Activated CD4-positive, alpha-beta T cell treated with anti-CD3 and anti-CD28 coated beads, Interleukin-2, amount 50 U/mL, for 1 hour (primary cell): ENCODE measurements at regions not wholly inside any gene's neighbourhood (a gene's known extent, or its start where the extent isn't known, plus 50 kb on each side); places are given as distances from the start of the nearest gene placed in this dataset.

Source experiments
- DNase-seq: peaks from one replicate; pipeline ENCODE4 v3.0.0-alpha.2; 2020

DNA sequence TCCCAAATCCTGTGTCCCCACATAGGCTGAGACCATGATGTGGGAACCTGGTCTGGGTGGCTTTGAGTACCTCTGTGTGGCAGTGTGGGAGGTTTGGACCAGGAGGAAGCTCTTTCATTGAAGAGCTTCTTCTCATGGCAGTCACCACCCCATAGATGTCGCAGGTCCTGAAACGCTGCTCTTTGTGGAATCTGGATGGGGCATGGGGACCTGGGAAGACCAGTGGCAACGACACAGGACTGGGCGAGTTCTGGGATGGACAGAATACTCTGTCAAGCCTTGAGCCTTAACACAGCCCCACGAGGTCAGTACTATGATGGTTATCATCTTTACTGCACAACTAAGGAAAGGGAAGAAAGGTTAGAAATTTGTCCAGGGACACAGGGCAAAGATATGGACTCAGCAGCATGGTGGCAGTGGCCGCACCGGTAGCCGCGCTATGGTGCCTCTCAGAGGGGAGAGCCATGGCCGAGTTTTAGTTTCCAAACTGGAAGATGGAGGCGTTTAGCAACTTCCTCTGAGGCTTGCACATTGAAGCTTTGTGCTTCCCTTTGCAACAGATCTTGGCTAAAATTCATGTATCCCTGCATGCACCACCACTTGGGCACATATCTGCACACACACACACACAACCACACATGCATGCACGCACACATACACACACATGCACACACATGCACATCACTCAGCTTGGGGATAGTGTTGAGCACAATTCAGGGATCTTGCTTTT, 117.7 kb upstream of the C1orf174 start:
- no peak for DNase-seq

DNA sequence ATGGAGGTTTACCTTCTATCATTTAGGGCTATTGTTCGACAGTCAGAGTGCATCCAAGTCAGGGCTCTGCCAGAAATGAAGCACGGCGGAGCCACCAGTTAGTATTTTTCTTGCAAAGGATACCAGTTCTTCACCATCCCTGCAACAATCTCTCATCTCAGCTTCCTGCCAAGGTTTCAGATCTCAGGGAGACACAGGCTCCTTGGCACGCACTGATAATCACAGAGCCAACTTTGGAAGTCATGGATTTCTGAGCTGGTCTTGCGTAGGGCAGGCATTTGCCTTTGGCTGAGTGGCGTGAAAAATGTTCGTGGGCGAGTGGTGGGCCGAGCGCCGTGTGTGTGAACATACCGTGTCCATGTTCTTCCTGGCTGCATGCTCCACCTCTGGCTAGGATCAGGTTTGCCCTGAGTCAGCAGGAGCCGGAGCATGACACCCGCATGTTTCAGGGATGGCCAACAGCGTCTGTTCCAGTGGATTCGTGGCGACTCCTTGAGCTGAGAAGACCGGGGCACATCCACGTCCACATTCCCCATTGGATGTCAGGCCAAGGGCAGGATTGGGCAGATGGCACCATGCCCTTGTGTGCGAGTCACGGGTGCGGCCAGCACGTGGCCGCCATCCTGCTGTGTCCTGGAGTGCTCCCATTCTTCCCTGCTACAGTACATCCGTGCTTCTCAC, 118.5 kb upstream of the C1orf174 start:
- no peak for DNase-seq

DNA sequence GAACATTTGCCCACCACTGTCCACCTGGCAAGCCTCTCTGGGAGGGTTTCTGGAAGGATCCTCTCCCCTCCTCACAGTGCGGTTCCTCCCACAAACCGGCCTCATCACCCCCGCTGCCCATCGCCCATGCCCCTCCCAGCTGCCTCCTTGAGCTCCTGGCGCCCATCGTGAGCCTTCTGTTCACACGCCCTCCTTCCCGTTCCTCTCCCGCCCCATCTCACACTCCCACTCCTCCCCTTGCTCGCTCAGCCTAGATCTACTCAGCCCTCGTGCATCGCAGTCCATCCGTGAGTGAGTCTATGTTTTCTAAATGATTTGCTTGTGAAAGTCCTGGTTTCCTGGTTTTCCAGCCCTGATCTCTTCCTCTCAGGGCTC, 119.1 kb upstream of the C1orf174 start:
- no peak for DNase-seq

DNA sequence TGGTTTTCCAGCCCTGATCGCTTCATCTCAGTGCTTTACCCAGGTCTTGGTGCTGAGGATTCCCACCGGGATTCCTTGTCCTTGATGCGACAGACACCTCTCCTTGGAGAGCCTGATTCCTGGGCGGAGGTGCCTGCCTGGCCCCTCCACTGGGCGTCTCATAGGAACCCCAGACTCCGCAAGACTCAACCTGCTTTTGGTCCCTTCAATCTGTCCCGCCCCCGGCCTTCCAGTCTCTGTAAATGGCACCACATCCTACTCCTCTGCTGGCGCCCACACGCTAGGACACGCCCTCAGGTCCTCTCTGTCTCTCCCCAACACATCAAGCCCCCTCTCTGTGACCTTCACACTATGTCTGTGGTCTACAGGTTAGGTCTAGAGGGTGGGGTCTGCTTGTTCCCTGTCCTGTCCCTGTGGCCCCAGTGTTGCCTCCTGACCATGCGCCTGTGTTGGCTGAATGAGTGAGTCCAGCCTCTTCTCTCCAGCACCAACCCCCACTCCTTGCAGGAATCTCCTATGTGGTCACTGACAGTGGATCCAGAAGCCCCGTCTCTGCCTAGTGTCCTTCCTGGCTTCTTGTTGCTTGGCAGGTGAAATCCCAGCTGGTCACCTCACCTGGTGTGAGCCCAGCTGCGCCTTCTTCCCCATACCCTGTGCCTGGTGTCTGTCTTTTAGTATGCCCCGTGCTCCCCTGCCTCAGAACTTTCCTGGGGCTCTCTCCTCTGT, 119.7 kb upstream of the C1orf174 start:
- no peak for DNase-seq

DNA sequence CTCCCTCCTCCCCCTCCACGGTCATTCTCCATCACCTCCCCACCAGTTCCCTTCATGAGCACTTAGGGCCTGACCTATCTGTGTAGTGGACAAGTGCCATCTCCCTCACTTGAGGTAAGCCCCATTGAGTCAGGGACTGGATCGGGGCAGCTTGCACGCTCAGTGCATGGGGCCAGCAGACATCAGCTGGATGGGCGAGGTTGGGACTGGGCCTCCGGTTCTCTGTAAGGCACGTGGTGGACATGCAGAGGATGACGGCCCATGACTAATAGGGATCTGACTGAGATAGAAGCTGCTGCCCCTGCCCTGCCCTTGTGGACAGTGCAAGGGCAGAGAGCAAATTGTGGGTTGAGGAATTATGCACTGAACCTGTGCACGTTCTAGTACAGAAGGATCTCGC, 120.4 kb upstream of the C1orf174 start:
- DNase-seq = no peak

DNA sequence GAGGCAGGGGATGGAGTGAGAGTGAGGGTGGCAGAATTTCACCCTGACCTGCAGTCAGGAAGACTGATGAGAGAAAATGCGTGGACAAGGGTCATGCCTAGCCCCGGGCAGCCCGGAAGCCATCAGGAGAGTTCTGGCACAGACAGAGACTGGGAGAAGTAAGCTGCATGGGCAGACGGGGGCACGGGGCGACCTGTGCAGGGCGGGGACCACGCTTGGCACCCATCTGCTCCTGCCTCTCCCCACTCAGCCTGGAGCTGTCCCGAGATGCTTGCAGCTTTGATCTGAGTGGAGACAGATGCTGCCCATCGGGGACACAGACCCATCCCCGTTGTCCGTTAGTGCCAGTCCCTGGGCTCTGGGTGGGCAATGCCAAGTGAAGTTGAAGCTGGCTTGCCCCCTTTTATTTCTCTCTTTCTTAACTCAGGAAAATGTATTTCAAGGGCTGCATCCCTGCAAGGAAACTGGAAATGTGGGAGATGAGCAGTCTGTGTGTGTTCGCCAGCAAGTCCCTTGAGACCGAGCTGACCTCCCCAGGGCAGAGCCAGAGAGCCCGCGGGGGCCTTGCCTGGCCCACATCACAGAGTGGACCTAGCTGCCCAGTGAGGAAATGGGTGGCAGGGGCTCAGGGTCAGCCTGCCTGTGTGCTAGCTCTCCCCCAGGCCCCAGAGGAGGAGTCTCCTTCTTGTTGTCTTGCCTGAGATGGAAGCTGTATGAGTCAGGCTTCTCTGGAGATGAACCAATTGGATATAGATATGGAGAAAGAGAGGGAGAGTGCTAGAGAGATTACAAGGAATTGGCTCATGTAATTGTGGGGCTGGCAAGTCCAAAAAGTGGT, 121.3 kb upstream of the C1orf174 start:
- DNase-seq = no peak

DNA sequence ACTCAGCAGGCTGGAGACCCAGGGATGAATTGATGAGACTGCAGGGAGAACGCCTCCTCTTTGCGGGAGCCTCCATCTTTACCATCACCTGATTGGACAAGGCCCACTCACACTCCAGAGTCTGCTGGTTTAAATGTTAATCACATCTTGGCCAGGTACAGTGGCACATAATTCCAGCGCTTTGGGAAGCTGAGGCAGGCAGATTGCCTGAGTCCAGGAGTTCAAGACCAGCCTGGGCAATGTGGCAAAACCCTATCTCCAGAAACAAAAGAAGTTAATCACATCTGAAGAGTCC, 121.8 kb upstream of the C1orf174 start:
- no peak for DNase-seq

DNA sequence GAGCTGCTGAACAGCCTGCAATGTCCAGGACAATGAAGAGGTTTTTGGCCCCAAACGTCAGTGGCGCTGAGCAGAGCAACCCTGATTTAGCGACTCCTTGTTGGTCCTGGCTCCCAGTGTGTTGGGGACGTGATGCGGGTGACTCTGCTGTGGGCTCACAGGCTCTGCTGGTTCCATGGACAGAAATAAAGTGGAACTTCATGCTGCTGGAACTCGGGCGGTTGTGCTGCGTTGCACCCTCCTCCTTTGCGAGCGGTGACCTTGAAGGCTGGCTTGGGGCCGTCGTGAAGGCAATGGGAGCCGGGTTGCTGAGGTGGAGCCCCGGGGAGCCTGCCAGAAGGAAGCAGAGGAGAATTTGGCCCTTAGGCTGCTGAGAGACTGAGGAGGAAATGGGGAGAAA, 122.6 kb upstream of the C1orf174 start:
- DNase-seq = no peak

DNA sequence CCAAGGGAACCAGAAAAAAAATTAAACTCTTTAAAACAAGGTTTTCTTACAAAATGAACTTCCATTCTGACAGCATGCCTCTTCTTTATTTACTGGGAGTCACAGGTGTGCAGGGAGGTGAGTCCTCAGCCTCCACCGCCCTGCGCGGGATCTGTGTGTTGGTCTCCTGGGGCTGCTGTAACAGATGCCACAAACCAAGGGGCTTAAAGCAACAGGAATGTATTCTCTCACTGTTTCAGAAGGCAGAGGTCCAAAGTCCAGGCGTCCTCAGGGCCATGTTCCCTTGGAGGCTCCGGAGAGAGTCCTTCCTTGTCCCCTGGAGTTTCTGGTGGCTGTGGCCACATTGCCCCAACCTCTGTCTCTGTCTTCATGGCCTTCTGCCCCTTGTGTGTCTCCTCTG, 123.6 kb upstream of the C1orf174 start:
- no peak for DNase-seq

DNA sequence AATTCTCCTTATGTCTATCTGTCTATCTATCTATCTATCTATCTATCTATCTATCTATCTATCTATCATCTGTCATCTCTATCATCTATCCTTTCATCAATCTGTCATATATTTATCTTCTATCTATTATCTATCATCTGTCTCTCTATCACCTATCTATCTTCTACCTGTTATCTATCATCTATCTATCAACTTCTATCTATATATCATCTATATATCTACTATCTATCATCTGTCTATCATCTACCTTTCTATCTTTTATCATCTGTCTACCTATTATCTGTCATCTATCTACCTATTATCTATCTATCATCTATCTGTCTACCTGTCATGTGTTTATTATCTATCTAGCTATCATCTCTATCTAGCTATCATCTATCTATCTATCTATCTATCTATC, 124.7 kb upstream of the C1orf174 start:
- DNase-seq = no peak

DNA sequence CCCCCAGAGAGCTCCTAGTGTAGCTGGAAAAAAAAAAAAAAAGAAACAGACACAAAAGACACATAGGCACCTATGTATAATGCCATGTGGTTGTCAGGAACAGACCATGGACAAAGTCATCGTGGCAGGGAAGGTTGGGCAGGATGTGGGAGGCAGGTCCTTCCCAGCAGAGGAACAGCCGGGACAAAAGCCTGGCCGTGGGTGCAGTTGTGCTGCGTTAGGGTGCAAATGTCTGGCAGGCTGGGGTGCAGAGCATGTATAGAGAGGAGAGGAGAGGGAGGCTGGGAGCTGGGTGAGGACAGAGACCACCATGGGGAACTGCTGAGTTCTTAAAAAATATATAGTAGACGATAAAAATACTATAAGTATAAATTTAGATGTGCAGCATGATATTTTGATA, 125.7 kb upstream of the C1orf174 start:
- DNase-seq = no peak

DNA sequence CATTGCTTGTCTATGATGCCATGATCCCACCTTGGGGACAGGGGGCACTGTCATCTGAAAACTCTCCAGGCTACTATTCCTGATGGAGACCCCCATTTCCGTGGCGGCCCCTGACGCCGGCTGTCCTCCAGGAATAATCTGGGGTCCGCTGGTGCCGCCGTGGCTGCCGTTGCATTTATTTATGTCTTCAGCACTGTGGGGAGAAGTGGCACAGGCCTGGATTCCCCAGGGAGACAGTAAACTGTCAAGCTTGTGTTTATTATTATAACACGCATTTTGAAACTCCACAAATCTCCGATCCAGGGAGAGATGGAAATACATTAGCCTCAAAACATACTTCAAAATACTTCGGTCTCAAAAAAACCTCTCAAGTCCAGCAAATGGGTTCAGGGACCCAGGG, 126.9 kb upstream of the C1orf174 start:
- no peak for DNase-seq

DNA sequence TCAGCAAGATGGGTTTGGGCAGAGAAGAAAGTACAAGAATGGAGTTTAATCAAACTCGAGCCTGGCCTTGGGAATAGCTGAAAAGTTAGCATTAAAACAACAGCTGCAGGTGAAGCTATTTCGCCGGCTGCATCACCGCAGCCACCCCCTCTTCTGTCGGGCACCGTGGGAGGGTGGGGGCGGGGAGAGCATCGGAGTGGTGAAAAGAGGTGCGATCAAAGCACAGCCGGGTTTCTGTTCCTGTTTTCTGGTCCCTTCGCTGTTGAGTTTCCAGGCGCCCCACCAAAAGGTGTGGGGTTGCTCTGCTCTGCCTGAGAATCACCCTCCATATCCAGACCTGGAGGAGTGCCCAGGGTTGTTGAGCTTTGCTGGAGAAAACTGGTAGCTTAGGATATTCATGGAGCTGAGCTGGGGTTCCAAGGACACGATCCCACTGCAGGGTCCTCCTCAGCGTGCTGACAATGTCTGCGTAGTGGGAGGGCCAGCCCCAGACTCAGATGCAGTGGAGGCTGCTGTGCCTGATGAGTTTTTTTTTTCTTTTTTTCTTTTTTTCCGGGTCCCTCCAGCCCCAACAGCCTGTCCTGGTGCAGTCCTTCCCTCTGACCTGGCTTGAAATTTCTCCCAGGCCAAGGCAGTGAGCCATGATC, 127.5 kb upstream of the C1orf174 start:
- no peak for DNase-seq

DNA sequence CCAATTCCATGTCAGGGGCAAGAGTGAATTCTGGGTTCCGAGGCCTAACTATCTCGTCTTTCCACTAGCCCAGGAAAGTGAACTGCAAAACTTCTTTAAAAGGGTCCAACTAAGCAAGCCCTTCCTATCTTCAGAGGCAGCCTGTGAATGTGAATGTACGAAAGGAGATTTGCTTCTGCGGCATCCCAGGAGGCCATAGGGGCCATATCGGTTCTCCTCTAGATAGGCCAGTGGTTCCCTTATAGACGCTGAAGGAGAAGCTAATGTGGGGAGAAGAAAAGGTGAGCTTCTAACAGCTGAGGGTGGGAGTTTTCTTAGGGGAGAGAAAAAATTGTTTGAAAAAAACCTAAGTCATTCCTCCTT, 128.0 kb upstream of the C1orf174 start:
- DNase-seq = no peak

DNA sequence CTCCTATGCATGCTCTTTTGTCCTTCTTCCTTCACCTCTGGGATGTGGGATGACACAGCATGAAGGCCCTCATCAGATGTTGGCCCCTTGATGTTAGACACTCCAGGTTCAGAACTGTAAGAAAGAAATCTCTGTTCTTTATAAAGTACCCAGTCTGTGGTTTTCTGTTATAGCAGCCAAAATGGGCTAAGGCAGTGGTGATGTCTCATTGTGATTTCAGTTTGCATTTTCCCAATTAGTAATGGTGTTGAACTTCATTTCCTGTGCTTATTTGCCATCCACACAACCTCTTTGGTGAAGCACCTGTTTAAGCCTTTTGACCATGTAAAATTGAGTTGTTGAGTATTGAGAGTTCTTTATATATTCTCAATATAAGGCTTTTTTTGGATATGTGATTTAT, 129.3 kb upstream of the C1orf174 start:
- DNase-seq = no peak

DNA sequence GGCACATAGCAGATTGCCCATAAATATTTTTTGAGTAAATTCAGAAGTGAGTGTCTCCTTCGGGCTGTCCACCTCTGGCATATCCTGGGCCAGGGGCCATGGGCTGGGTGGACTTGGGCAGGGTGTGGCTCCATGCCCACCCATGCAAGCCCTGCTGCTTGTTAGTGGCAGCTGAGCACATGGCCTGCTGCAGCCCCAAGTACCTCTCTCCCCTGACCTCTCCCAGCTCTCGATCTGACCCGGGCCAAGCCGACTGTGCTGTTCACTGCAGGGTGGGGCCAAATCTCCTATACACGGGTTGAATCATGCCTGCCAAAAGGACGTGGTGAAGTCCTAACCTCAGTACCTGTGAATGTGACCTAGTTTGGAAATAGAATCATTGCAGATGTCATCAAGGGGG, 132.5 kb upstream of the C1orf174 start:
- DNase-seq = no peak

DNA sequence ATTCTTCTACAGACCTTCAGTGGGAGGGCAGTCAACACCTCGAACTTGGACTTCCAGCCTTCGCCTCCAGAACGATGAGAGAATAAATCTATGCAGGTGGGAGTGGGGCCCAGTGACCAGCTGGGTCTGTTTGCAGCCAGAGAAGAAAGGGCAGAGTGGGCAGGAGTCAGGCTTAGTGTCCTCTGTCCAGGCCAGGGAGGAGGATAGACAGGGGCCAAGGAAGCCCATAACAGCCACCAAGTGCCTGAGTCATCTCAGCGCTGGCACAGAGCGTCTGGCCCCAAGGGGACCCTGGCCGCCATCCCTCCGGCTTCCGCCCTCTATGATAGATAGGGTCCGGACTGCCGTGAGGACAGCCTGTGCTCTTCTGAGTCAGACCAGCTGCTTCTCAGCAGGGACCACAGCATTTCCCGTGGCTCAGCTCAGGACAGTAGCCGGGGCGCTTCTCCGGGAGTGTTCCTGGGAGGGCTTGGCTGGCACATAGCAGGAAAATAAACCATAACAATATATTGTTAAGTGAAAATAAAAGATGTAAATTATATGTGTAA, 133.1 kb upstream of the C1orf174 start:
- DNase-seq = no peak

DNA sequence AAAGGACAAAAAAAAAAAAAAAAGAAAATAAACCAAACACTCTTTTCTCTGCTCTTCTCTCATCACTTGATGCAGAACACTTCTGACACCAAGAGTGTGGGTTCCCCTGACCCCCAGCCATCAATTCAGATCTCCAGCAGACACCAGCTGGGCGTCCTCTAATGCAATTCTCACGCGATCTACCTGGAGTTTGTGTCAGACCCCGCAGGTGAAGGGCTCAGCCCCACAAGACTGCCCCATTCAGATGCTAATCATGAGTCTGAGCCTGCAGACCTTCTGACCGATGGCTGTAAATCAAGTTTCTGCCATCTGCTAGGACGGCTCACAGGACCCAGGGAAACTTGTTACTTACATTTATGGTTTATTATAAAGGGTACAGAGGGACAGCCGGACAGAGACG, 133.6 kb upstream of the C1orf174 start:
- no peak for DNase-seq

DNA sequence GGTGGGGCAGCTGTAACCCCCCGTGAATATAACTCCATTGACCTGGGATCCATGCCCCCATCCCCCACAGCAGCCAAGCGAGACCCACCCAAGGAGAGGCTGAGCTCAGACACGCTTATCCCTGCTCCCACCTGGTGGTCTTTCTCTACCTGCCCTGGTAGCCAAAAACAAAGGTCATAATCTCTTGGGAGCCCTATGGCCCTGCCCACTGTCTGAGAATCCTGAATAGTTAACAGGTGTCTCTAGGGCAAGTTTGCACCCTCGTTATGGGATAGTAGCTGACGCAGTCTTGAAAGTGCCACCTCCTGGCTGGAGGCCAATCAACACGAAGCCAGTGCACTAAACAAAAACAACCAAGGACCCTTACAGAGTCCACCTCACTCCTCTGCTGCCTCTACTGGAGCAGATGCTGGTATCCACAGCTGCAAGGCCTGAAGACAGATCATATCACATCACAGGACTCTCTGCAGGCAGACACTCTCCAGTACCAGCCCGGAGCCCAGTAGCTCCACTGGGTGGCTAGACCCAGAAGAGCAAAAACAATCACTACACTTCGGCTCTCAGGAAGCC, 134.3 kb upstream of the C1orf174 start:
- no peak for DNase-seq

DNA sequence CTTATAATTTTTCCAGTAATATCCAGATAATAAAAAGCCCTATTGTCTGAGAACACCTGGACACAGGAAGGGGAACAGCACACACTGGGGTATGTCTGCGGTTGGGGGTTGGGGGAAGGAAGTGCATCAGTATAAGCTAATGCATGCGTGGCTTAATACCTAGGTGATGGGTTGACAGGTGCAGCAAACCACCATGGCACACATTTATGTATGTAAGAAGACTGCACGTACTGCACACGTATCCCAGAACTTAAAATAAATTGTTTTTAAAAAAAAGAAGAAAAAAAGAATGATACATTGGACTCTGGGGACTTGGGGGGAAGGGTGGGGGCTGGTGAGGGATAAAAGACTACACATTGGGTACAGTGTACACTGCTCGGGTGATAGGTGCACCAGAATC, 144.9 kb upstream of the C1orf174 start:
- no peak for DNase-seq

DNA sequence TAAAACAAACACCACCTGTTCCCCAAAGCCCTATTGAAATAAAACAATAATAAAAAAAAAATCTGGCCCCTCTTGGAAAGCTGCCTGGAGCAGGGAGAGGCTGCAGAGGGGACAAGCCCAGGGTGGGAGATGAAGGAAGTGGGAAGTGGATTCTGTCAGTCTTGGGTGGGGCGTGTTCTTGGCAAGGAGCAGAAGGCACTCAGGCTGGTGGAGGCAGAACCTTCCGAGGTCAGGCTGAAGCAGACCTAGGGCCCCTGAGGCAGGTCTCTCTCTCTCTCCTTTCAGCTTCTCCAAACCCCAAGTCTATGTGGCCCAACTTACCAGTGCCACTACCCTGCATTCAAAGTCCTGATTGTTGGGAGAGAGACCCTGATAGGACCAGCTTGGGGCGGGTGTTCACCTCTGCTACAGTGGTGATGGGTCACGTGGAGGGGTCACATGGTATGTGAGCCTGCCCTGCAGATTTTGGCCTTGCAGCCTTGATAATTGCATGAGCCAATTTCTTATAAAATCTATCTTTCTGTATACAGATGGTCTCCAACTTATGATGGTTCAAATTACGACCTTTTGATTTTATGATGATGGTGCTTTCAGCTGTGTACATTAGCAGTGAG, 145.4 kb upstream of the C1orf174 start:
- DNase-seq = no peak

DNA sequence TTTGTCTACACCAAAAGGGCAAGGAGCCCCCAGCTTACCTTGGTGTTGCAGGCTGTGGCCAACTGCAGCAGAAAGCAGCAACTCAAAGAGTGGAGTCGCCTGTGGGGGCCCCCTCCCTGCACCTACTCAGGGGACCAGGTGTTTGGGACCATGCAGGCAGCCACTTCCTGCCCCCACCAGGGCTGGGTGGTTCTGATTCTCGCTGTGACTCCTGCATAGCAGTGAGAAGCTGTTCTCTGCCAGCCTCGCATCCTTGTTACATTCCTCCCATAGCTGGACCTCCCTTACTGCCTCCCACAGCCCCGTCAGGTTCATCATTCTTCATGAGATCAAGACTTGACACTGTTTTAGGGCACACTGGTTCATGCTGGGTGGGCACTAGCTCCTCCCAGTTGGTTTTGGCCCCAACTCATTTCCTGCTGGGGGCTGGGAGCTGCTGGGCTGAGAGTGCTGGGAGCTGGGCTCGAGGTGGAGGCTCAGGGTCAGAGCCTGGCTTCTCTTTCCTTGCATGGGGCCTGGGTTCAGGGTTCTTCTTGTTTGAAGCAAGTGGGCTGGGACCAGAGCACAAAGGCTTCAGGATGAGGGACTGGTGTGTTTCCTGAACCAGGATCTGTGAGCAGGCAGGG, 146.9 kb upstream of the C1orf174 start:
- no peak for DNase-seq
